SK-MEL-5 (cell line): ENCODE measurements at regions not wholly inside any gene's neighbourhood (a gene's known extent, or its start where the extent isn't known, plus 50 kb on each side); places are given as distances from the start of the nearest gene placed in this dataset.

Experiments used
- DNase-seq: peaks from one replicate; pipeline ENCODE4 v3.0.0-alpha.2; 2016; ENCODE audit warnings: low read depth, low spot score
- in situ Hi-C: cut with HindIII; loops from 2 replicates; pipeline ENCODE4 v1.10.0; 2016; ENCODE audit warnings: low sequenced_read_pairs, high pct_unique_total_duplicates, low pct_unique_long_range_greater_than_20kb

- DNase-seq = no peak
- in situ Hi-C loops = no loop called here
Measured at GRCh38 chr11:20311444-20311843, 52.1 kb upstream of the HTATIP2 start.

DNA sequence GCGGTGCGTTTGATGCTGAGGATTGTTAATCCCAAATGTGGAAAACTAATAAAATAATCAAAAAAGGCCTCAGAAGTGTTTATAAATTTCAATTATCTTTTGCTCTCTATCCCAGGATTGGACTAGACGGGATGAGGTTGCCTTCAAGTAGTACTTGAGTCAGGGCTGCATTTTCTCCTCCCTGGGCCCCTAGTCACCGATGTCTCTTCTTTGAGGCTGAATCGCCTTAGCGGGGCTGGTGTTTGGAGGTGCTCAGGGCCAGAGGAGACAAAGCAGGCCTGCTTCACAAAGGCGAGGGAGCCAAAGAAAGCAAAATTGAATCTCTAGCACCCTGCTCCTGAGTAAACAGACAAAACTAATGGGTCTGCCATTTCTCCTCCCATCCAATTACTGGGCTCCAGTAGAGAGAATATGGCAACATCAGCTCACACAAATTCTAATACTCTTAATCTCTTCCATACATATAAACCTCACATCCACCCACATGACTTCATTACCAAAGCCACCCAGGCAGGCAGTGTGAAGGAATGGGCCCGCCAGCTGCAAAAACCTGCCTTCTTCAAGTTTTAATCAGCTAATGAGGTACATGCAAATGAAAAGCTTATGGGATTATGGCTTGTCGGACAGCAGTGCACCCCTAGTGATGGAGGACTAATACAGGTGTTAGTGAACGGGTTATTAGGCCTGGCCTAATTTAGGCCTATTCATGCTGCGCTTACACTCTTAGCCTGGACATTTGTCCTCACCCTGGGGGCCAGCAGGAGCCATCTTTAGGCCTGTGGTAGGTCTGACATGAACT lies 52.7 kb upstream of the HTATIP2 start:
- in situ Hi-C loops = no loop called here
- no peak for DNase-seq

GRCh38 chr11:20310137-20310536 lies 53.4 kb upstream of the HTATIP2 start:
- in situ Hi-C loops = no loop called here
- DNase-seq = no peak

DNA sequence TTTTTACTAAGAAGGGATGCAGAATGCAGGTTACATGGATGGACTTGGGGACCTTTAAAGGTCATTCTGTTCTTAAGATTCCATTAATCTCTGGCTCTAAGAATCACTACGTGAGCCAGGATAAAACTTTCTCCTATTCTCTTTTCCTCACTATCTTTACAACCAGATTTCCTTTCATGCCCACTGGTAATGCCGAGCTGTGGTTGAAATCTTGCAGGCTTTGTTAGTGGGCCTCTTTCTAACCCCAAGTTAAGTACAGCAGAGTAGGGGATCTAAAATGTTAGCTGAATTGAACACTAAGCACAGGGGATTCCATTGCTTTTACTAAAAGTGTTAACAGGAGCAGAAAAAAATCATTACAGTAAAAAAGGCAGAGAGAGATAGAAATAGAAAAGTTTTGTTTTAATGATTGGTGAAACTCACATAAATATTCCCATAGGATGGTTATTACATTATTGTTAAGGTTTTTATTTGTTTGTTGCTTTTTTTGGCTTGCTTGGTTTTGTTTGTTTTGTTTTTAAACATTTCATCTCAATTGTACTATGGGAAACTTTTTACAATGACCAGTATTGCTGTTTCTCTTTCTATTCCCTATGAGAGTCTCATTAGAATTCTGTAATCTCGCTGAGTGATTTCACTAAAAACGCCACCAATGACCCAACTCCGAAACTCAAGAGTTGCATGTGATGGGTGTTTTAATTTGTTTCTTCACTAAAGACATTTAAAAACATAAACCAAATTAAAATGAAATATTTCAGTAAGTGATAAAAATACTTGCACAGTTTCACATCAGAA lies 54.1 kb upstream of the HTATIP2 start:
- in situ Hi-C loops = no loop called here
- DNase-seq = no peak

DNA sequence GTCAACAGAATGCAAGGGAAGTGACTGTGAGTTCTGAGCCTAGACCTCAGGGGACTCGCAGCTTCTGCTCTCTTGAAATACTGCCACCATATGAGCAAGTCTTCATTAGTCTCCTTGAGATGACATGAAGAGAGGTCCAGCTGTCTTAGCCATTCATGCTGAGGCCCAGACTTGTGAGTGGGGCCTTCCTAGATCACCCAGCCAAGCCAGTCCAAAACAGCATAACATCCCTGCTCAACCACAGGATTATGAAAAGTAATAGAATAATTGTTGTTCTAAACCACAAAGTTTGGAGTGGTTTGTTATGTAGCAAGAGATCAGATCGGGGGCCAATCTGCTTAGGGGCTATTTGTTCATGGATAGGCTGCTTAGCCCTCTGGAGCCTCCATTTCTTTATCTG lies 54.9 kb upstream of the HTATIP2 start:
- no peak for DNase-seq
- in situ Hi-C loops = no loop called here

- no peak for DNase-seq
- in situ Hi-C loops = no loop called here
Measured at GRCh38 chr11:20303391-20303965, 60.0 kb upstream of the HTATIP2 start.

DNA sequence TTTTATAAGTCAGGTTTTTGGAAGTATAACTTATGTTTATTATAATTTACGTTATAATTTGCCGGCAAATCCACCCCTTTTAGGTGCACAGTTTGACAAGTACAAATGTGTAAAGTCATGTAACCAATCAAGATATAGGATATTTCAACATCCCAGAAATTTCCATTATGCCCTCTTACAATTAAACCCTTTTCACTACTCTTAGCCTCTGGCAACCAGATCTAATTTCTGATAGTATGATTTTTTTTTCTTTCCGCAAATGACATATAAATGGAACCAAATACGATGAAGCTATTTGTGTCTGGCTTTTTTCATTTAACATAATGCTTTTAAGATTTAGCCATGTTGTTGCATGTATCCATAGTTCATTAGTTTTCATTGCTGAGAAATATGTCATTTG lies 69.5 kb upstream of the HTATIP2 start:
- DNase-seq = no peak
- in situ Hi-C loops = no loop called here

DNA sequence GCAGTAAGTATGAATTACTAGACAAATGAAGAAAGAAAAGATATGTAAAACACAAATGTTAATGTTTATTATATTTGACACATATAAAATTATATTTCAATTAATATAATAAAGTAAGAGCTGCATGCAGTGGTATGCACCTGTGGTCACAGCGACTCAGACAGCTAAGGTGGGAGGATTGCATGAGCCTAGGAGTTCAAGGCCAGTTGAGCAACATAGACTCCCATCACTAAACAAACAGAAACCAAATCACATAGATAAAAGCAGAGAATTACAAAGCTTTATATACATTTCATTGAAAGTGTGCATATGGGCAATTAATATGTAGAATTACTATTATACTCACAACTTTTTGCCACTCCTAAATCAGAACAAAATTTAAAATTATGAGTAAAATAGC lies 70.0 kb upstream of the HTATIP2 start:
- DNase-seq = no peak
- in situ Hi-C loops = no loop called here

DNA sequence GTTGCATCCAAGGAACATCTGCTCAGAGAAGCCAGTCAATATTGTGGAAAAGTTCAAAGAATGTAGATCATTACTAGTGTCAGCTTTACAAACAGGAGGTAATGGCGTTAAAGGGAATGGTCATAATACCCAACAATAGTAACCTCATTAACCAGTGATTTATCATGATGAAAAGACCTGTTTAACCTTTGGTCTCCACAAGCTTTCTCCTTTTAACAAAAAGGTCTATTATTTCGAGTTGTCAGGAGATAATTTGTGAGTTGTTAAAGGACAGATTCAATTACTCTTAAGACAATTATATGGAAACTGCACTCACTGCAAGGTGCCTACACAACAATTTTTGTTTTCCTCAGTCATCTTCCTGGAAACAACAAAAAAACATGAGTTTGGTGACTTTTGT lies 73.8 kb upstream of the HTATIP2 start:
- in situ Hi-C loops = no loop called here
- DNase-seq = no peak

- no peak for DNase-seq
- in situ Hi-C loops = no loop called here
Measured at GRCh38 chr11:20283475-20283874, 80.0 kb upstream of the HTATIP2 start.

DNA sequence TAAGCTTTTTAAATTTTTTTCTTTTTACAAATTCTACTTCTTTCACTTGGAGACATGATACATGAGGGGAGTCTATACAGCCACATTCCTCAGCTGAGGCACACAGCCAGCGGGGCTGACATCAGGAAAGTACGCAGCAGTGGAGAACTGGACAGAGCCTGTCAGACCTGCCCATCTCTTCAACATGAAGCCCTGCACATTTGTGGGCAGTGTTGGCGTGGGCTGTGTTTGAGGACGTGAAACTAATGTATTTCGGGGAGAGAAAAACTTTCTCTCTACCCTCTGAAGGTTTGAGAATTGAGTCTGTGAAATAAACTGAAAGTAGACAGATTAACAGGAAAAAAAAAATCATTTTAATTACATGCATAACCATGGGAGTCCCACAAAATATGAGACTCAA lies 84.8 kb upstream of the HTATIP2 start:
- in situ Hi-C loops = no loop called here
- DNase-seq = no peak

DNA sequence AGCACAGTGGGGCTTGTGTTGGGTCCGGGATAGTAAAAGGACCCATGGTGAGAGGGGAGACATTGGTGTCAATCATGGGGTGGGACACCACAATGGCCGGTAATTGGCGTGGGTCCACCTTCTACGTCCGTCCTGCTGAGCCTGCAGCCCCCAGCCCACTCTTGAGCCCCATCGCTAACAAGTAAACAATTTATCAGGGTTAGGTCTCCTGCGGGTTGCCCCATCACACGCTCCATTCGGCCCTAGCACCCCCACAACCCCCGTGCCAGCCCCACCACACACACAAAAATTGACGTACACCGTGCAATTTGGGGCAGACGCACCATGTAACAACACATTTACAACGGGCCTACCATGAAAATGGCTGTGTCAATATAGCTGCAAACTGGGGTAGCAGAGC lies 86.5 kb upstream of the HTATIP2 start:
- in situ Hi-C loops = no loop called here
- no peak for DNase-seq

- DNase-seq = no peak
- in situ Hi-C loops = no loop called here
Measured at GRCh38 chr11:20275987-20276965, 87.2 kb upstream of the HTATIP2 start.

- no peak for DNase-seq
- in situ Hi-C loops = no loop called here
Measured at GRCh38 chr11:20274031-20274430, 89.5 kb upstream of the HTATIP2 start.

DNA sequence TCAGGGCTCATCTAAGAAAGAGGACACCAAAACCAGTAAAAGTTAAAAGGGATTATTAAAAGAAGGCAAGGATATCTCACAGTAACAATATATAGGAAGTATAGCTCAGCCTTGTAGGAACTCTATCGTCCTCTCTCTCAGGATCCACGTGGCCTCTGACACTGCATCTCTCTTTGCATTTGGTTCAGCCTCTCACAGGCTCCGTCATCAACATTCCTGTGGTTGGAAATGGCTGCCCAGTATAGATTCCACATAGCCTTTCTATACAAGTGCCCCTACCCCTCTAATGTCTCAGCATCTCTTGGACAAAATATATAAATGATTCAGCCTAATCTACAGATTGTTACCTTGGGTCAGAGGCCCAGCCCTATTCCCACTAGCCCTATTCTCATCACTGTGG lies 101.3 kb upstream of the DBX1 start:
- peak; percentile 36 for DNase-seq
- in situ Hi-C loops = no loop called here

DNA sequence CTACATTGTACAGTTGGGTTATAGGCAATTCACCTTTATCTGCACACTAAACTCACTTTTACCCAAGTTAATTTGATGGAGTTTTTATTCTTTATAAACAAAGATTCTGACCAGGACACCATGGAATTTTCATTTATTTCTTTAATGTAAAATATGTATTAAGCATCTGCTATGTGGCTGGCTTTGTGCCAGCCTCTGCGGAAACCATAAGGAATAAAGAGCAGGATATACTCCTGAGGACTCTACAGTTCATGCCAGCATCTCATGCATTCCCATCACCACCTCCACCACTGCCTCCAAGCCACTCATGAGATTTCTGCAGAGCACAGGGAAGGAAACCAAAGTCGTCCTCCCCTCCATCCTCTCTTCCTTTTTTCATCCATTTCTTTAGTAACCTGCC lies 100.0 kb upstream of the DBX1 start:
- DNase-seq = no peak
- in situ Hi-C loops = no loop called here

GRCh38 chr11:20259506-20259905 lies 99.2 kb upstream of the DBX1 start:
- no peak for DNase-seq

More at GRCh38 chr11:20259506-20259905, 99.2 kb upstream of the DBX1 start:
- in situ Hi-C loops = no loop called here
